ENCODE measurements at regions not wholly inside any gene's neighbourhood (a gene's known extent, or its start where the extent isn't known, plus 50 kb on each side); places are given as distances from the start of the nearest gene placed in this dataset.

GRCh38 chr14:28577711-28578131 is 188.9 kb upstream of the FOXG1 start:
- no peak for TF ChIP-seq EP300 (conservative IDR thresholded peaks at IDR 0.05; ENCODE audit: poor library complexity, severe bottlenecking)
- TF ChIP-seq EZH2 (IDR thresholded peaks at IDR 0.05; ENCODE audit: borderline replicate concordance, insufficient read depth, low read length, poor library complexity, severe bottlenecking) = no peak
- no peak for TF ChIP-seq CTCF (IDR thresholded peaks at IDR 0.05; ENCODE audit: poor library complexity, severe bottlenecking)
- TF ChIP-seq POLR2AphosphoS5 (IDR thresholded peaks at IDR 0.05) = no peak
- TF ChIP-seq REST (IDR thresholded peaks at IDR 0.05; ENCODE audit: borderline replicate concordance) = no peak
- no peak for TF ChIP-seq TAF1 (IDR thresholded peaks at IDR 0.05; ENCODE audit: low read depth)
- no peak for TF ChIP-seq MXI1 (conservative IDR thresholded peaks at IDR 0.05; ENCODE audit: poor library complexity, severe bottlenecking)
- TF ChIP-seq RAD21 (conservative IDR thresholded peaks at IDR 0.05) = no peak
- TF ChIP-seq SMC3 (conservative IDR thresholded peaks at IDR 0.05; ENCODE audit: poor library complexity) = no peak
